ENCODE measurements at regions not wholly inside any gene's neighbourhood (a gene's known extent, or its start where the extent isn't known, plus 50 kb on each side); places are given as distances from the start of the nearest gene placed in this dataset.

DNA sequence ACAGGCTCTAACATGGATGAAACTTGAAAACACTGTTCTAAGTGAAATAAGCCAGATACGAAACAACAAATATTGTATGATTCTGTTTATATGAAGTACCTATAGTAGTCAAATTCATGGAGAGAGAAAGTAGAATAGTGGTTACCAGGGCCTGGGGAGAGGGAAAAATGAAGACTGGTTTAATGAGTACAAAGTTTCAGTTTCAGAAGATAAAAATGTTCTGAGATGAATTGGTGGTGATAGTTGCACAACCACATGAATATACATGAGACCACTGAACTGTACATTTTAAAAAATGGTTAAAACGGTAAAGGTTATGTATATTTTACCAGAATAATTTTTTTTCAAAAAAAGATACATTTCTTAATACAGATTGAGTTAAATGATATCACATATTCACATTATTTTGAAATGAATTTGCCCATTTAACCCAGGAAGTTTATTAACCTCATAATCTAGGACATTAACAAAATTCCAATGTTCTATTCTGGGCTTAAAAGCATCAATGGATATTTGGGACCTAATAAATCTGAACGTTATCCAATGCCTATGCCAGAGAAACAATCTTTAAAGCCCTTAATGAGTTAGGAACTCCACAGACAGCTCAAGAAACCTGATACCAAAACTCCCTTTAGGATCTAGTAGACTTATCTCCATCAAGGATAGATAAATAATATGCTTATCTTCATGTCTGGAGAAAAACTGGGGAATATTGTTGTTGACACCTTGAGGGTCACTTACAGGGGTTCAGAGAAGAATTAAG lies 521.3 kb downstream of the EFNA5 start:
- TF ChIP-seq, protein P1, sequence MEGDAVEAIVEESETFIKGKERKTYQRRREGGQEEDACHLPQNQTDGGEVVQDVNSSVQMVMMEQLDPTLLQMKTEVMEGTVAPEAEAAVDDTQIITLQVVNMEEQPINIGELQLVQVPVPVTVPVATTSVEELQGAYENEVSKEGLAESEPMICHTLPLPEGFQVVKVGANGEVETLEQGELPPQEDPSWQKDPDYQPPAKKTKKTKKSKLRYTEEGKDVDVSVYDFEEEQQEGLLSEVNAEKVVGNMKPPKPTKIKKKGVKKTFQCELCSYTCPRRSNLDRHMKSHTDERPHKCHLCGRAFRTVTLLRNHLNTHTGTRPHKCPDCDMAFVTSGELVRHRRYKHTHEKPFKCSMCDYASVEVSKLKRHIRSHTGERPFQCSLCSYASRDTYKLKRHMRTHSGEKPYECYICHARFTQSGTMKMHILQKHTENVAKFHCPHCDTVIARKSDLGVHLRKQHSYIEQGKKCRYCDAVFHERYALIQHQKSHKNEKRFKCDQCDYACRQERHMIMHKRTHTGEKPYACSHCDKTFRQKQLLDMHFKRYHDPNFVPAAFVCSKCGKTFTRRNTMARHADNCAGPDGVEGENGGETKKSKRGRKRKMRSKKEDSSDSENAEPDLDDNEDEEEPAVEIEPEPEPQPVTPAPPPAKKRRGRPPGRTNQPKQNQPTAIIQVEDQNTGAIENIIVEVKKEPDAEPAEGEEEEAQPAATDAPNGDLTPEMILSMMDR (IDR thresholded peaks at IDR 0.05; ENCODE audit: insufficient read depth, low read depth, low read length): no peak
- TF ChIP-seq EZH2 (IDR thresholded peaks at IDR 0.05; ENCODE audit: insufficient read depth, low read length): no peak

Measured in astrocyte (in vitro differentiated cells and primary cell).